Stimulated activated naive CD4-positive, alpha-beta T cell treated with Interleukin-2 at 50 U/mL for 16 hours (primary cell): ENCODE measurements at regions not wholly inside any gene's neighbourhood (a gene's known extent, or its start where the extent isn't known, plus 50 kb on each side); places are given as distances from the start of the nearest gene placed in this dataset.

Experiments used
- DNase-seq: peaks from one replicate; lab custom pipeline; 2025; lab: John Stamatoyannopoulos, UW

- DNase-seq = no peak
These were observed 118.5 kb upstream of the NKX1-1 start for GRCh38 chr4:1524761-1525160.

GRCh38 chr4:1523907-1524636 is 117.8 kb upstream of the NKX1-1 start:
- DNase-seq = no peak

DNA sequence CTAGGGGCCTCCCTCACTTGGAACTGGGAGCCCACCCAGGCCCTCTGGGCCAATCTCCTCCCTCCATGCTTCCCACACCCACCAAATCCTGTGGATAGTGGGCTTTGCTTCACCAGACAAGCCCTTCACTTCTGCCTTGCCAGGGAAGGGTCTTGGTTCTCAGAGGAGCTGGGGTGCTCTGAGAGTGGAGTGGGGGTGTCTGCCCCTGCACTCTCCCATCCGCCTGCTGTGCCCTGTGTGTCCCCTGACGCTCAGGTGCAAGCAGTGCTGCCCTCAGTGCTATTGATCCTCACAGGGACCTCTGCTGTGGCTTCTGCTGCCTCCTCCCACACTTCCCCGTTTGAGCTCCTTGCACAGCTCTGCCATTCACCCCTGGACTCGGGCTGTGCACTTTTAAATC is 117.3 kb upstream of the NKX1-1 start:
- no peak for DNase-seq

- no peak for DNase-seq
These were observed 116.8 kb upstream of the NKX1-1 start for GRCh38 chr4:1523033-1523432.

DNA sequence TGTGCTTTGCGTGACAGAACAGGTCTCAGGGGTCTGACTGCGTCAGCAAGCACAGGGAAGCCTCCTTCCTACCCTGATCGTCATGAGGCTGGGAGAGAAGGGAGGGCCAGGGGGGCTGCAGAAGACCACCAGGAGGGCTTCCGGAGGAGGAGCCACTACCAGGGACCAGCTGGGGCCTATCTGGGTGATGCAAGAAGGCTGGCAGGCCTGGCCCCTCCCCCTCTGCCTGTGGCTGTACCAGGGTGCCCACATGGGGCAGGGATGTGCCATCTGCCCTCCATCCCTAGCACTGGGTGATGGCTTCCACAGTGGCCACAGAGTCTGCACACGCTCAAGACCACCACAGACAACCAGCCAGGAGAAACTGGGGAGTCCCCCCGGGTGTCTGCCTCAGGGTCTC is 116.4 kb upstream of the NKX1-1 start:
- DNase-seq = no peak

DNA sequence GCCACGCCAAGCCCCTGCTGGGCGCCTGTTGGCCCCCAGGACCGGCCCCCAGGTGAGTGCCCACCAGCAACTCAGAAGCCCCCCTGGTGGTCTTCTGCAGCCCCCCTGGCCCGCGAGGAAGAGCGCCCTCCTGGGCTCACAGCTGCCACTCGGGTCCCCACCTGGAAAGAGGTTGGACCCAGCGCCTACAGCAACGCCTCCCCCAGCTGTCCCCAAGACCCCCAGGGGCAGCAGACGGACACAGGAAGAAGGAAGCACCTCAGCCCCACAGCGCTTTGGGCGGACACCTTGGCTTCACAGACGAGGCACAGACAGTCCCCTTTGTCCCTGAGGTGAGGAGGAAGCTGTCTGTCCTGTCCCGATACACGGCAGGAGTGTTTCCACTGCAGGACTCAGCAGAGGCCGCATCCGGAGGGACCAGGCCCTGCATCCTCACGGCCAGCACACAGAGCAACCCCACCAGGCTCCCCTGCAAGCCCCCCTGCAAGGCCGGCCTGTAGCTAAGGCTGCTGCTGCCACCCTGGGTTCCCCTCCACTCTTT is 115.6 kb upstream of the NKX1-1 start:
- no peak for DNase-seq

DNA sequence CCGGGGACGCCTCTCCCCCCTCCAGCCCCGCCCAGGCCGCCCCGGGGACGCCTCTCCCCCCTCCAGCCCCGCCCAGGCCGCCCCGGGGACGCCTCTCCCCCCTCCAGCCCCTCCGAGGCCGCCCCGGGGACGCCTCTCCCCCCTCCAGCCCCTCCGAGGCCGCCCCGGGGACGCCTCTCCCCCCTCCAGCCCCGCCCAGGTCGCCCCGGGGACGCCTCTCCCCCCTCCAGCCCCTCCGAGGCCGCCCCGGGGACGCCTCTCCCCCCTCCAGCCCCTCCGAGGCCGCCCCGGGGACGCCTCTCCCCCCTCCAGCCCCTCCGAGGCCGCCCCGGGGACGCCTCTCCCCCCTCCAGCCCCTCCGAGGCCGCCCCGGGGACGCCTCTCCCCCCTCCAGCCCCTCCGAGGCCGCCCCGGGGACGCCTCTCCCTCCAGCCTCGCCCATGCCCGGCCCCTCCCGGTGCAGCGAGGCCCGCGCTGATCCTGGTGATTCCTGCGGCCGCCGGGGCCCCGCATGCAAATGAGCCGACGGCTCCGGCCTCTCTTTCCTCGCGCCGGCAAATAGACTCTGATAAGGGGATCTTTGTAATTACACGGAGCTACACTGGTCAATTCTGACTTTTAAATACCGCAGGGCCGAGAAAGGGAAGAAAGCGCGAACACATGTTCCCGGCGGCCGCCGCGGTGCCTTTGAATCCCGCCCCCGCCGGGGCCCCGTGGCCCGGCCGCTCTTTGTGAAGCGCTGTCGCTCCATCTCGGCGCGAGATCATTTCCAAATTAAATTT is 114.7 kb upstream of the NKX1-1 start:
- DNase-seq = peak; percentile 8

GRCh38 chr4:1519787-1520661 is 113.8 kb upstream of the NKX1-1 start:
- no peak for DNase-seq

DNA sequence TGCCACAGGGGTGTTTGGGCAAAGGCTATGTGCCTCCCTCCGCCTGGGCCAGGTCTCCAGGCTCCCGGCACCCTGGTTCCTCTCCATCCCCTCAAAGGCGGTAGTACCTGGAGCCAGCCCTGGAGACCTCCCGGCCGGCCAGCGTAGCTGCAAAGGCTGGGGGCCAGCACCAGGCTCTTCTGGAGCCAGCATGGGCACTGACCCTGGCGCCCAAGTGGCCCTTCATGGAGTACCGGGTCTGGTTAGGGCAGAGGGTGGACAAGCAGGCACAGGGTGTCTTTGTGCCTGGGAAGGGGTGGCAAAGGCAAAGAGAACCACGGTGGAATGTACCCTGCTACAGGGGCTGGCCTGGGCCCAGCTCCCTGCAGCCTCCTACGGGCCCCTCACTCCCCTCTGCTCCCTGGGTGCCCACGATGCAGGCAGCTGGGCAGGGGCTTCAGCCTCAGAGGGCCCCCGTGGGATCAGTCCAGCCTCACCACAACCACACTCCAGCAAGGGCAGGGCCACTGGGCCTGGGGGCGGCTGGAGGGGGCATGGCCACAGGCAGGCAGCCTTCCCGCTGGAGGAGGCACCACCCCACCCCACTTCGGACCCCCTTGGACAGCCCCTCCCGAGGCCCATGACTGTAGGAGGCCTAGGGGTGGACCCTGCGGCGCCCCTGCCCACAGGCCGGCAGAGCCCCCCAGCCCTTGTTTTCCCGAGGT is 112.9 kb upstream of the NKX1-1 start:
- no peak for DNase-seq

DNA sequence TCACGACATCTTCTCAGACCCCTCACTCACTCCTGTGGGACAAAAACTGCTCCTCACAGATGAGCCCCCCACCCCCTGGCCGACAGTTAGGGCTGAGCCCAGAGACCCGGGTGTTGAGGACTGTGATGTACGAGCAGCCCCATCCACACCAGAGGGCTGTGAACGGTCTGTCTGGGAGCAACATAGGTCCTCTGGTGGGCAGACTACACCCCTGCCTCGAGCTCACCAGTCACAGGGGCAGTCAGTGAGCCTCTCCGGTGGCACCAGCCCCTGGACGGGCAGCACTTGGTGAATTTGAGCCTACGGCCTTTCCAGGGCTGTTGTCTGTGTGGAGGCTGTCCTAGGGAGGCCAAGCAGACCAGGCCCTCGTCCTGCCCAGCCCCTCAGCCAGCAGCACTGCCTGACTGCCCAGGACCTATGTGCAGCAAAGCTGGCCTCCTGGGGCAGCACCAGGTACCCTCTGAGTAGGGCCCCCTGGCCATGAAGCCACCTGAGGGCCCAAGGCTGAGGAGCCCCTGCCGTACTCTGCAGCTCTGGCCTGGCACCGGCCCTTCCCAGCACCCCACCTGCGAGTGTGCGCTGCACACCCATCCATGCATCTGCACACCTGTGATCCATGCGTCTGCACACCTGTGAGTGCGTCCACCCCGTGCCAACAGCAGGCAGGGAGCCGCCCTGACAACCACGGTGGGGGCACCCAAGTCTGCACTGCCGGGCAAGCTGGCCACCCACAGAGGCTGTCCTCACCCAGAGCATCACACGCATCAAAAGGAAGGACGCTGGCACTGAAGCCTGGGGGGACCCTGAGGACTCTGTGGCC is 111.6 kb upstream of the NKX1-1 start:
- no peak for DNase-seq

- no peak for DNase-seq
These were observed 110.7 kb upstream of the NKX1-1 start for GRCh38 chr4:1516881-1517480.

GRCh38 chr4:1516261-1516660 is 110.0 kb upstream of the NKX1-1 start:
- no peak for DNase-seq

DNA sequence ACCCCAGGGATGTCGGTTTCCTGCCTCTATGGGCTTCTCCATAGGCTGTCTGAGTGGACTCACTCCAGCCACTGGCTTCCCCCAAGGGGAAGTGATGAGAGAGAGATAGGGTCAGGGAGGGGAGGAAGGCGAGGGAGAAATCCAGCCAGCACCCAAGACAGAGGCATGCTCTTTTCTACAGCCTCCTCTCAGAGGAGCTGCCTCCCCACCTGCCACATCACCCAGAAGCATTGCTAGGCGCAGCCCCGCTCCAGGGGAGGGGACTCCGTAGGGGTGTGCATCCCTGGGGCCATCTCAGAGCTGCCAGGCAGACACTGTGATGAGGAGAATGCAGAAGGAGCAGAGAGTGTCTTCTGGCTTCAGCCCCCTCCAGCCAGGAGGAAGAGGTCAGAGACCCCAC is 109.5 kb upstream of the NKX1-1 start:
- no peak for DNase-seq

GRCh38 chr4:1515156-1515555 is 108.9 kb upstream of the NKX1-1 start:
- no peak for DNase-seq

GRCh38 chr4:1514612-1515011 is 108.4 kb upstream of the NKX1-1 start:
- DNase-seq = no peak

- DNase-seq = no peak
These were observed 107.8 kb upstream of the NKX1-1 start for GRCh38 chr4:1513936-1514483.

- DNase-seq = peak; percentile 28
These were observed 106.8 kb upstream of the NKX1-1 start for GRCh38 chr4:1512738-1513660.

- DNase-seq = no peak
These were observed 106.0 kb upstream of the NKX1-1 start for GRCh38 chr4:1512051-1512737.
